ENCODE measurements at regions not wholly inside any gene's neighbourhood (a gene's known extent, or its start where the extent isn't known, plus 50 kb on each side); places are given as distances from the start of the nearest gene placed in this dataset.

DNA sequence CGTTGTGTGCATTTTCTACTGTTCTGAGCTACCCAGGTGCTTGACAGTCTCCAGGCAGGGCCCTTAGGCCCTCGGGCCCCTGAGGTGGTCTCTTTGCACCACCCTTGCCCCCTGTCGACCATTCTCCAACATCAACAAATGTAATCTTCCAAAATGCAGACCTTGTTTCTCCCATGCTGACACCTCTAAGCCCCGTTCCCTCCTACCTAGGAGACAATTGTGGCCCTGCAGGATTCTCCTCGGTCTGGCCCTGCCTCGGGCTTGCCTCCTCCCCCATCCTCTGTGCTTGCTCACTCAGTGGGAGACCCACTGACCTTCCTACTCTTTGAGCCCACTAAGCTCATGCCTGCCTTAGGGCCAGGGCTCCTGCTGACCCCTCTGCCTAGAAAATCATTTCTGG is 104.2 kb upstream of the TARDBP start:
- no peak overlapping the region for H3K4me3 ChIP-seq (ENCODE audit: low read depth, low read length)
- no peak for DNase-seq (ENCODE audit: low read depth)
- TF ChIP-seq, protein P1, sequence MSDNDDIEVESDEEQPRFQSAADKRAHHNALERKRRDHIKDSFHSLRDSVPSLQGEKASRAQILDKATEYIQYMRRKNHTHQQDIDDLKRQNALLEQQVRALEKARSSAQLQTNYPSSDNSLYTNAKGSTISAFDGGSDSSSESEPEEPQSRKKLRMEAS (IDR thresholded peaks at IDR 0.05; ENCODE audit: low read depth, low read length): no peak
- TF ChIP-seq, protein P2, sequence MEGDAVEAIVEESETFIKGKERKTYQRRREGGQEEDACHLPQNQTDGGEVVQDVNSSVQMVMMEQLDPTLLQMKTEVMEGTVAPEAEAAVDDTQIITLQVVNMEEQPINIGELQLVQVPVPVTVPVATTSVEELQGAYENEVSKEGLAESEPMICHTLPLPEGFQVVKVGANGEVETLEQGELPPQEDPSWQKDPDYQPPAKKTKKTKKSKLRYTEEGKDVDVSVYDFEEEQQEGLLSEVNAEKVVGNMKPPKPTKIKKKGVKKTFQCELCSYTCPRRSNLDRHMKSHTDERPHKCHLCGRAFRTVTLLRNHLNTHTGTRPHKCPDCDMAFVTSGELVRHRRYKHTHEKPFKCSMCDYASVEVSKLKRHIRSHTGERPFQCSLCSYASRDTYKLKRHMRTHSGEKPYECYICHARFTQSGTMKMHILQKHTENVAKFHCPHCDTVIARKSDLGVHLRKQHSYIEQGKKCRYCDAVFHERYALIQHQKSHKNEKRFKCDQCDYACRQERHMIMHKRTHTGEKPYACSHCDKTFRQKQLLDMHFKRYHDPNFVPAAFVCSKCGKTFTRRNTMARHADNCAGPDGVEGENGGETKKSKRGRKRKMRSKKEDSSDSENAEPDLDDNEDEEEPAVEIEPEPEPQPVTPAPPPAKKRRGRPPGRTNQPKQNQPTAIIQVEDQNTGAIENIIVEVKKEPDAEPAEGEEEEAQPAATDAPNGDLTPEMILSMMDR (IDR thresholded peaks at IDR 0.05; ENCODE audit: low read depth, low read length): no peak
- TF ChIP-seq POLR2A (IDR thresholded peaks at IDR 0.05; ENCODE audit: extremely low read depth, insufficient read length): no peak
- no peak for TF ChIP-seq MYC (IDR thresholded peaks at IDR 0.05; ENCODE audit: low read depth, low read length)

DNA sequence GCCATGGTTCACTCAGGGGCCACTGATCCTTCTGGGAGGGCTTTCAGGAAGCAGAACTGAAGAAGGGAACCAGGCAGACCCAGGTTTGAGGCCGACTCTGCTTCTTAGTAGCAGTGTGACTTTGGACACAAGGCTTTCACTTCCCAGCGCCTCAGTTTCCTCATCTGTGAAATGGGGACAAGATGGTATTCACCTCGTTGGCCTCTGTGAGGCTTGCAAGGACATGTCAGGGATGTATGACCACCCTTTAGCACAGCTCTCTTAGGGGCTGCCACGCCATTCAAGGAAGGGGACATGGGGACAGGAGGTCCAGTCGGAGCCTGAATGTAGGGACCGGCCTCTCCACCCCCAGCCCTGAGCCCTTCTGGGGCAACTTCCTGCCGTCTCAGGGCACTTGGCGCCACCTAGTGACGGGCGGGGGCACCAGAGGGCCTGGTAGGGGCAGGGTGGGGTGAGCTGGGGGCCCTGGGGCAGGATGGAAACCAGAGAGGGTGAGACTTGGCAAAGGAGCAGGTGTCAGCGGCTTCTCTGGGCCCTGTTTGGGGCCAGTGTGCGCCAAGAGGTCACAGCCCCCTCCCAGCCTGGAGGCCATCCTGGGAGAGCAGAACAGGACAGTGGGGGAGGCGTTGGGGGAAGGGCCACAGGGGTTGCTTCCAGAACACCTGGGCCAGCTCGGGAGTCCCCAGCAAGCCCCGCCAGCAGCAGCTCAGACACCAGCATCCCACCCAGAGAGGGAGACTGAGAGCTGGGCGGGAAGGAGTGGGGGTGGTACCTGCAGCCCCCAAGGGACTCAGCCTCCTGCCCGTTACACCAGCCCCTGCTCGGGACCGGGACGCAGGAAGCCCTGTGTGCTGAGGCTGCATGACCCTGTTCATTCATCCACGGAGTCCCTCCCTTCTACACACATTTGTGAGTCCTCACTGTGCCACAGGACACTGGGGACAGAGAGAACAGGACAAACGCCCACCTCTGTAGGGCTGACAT is 102.5 kb upstream of the TARDBP start:
- no peak overlapping the region for H3K4me3 ChIP-seq (ENCODE audit: low read depth, low read length)
- TF ChIP-seq, protein P2 (IDR thresholded peaks at IDR 0.05; ENCODE audit: low read depth, low read length): peak; percentile 52
- TF ChIP-seq, protein P1 (IDR thresholded peaks at IDR 0.05; ENCODE audit: low read depth, low read length): no peak
- peak; percentile 80 for DNase-seq (ENCODE audit: low read depth)

DNA sequence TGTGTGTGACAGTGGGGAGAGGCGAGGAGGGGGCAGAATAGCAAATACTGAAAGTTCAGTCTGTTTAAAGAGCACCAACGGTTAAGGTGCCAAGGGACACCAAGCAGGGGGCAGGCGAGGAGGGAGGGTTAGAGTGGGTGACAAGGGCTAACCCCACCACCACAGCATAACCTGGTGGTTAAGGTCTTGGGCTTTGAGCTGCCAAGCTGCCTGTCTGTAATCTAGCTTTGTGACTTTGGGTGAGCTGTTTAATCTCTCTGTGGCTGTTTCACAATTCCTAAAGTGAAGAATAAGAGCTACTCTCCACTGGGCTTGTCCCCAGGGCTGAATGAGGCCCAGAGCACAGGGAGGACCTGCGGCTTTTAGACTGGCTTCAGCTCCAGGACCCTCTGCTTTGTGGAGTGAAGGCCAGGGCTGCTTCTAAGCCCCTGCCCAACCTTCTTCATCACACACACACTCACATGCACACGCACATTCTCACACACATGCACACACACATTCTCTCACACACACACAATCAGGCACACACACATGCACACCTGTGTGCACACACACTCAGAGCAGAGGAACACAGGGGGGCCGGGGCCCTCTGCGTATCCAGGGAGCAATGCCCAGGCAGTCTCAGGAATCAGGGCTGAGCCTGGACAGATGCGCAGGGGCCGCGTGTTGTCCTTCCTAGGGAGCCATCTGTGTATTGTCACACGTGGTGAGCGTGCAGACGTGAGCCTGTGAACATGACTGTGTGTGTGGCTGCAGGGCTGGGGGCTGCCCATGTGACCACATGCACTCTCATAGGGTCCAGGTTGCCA is 101.6 kb upstream of the TARDBP start:
- peak; percentile 44 for DNase-seq (ENCODE audit: low read depth)
- no peak overlapping the region for H3K4me3 ChIP-seq (ENCODE audit: low read depth, low read length)
- TF ChIP-seq, protein P1 (IDR thresholded peaks at IDR 0.05; ENCODE audit: low read depth, low read length): no peak
- TF ChIP-seq POLR2A (IDR thresholded peaks at IDR 0.05; ENCODE audit: extremely low read depth, insufficient read length): no peak

DNA sequence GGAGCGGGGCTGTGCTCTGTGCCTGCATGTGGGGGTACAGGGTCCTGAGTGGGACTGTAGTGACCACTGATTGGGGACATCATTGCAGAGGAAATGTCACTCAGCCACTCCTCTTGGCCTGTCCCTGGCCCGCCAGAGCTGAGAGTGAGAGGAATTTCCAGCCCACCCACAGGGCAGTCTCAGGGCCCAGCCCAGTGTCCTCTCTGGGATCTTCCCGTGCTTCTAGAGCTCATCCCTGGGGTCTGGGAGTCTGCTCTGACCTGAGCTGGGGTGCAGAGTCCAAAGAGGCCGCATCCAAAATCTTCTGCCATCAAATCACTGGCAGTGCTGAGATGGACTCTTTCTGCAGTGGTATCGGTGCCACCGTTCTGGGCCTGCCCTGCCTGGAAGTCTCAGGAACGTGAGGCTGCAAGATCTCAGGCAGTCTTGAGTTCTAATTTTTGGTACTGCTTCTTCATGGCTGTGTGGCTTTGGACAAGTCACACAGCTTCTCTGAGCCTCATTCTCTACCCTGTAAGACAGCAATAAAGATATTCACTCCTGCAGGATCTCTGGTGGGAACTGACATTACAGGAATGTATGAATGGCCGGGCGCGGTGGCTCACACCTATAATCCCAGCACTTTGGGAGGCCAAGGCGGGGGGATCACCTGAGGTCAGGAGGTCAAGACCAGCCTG is 100.8 kb upstream of the TARDBP start:
- TF ChIP-seq MYC (IDR thresholded peaks at IDR 0.05; ENCODE audit: low read depth, low read length) (no peak), POLR2A (IDR thresholded peaks at IDR 0.05; ENCODE audit: extremely low read depth, insufficient read length) (no peak)
- TF ChIP-seq, protein P2 (IDR thresholded peaks at IDR 0.05; ENCODE audit: low read depth, low read length): no peak
- TF ChIP-seq, protein P1 (IDR thresholded peaks at IDR 0.05; ENCODE audit: low read depth, low read length): no peak
- DNase-seq (ENCODE audit: low read depth): no peak
- H3K4me3 ChIP-seq (ENCODE audit: low read depth, low read length): no peak overlapping the region

DNA sequence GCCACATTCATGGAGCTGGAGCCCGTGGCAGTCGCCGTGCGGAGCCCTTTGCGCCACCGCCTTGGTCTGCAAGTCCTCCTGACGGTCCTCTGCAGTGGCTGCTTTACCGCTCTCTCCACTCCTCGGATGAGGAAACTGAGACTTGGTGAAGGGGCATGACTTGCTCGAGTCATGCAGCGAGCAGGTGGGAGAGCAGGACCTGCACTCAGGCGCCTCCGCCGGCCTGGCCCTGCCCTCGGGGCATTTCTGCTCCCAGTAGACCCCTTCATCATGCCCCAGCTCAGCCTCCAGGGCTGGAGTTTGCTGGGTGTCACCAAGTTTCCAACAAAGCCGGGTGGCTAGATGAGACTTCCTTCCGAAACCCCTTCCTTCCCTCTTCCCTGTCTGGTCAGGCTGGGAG is 100.0 kb upstream of the TARDBP start:
- TF ChIP-seq MYC (IDR thresholded peaks at IDR 0.05; ENCODE audit: low read depth, low read length) (no peak), POLR2A (IDR thresholded peaks at IDR 0.05; ENCODE audit: extremely low read depth, insufficient read length) (no peak)
- TF ChIP-seq, protein P2 (IDR thresholded peaks at IDR 0.05; ENCODE audit: low read depth, low read length): no peak
- TF ChIP-seq, protein P1 (IDR thresholded peaks at IDR 0.05; ENCODE audit: low read depth, low read length): no peak
- DNase-seq (ENCODE audit: low read depth): no peak

More for the DNA sequence above, 100.0 kb upstream of the TARDBP start:
- no peak overlapping the region for H3K4me3 ChIP-seq (ENCODE audit: low read depth, low read length)

Measured in NB4 (cell line).